Left lung (tissue), 4 donors: ENCODE measurements at regions not wholly inside any gene's neighbourhood (a gene's known extent, or its start where the extent isn't known, plus 50 kb on each side); places are given as distances from the start of the nearest gene placed in this dataset.

ENCODE experiments used
- ATAC-seq: fragments of 200-7000 bp; cut with Tn5 transposase; one replicate; pipeline ENCODE4 v1.9.1; 2020; ENCODE audit warnings: moderate library complexity
- DNase-seq, 4 donors: peaks; one replicate each; pipeline ENCODE4 v3.0.0-alpha.2; 2013 to 2020
- H3K27ac ChIP-seq, 2 donors: fragments of 200-600 bp; sonication (generic) in 1 of 2; one replicate each; pipeline versions ENCODE4 v1.5.0 to v1.8.0; 2020 to 2021
- H3K27me3 ChIP-seq, 2 donors: fragments of 200-600 bp; sonication (generic) in 1 of 2; one replicate each; pipeline versions ENCODE4 v1.5.0 to v1.8.0; 2020 to 2021
- H3K36me3 ChIP-seq, 2 donors: fragments of 200-600 bp; sonication (generic) in 1 of 2; one replicate each; pipeline versions ENCODE4 v1.5.0 to v1.8.0; 2020 to 2021
- H3K4me1 ChIP-seq, 2 donors: fragments of 200-600 bp; one replicate each; pipeline ENCODE4 v1.8.0; 2021
- H3K4me3 ChIP-seq, 2 donors: fragments of 200-600 bp; sonication (generic) in 1 of 2; one replicate each; pipeline versions ENCODE4 v1.5.0 to v1.8.0; 2020 to 2021; ENCODE audit warnings: mild to moderate bottlenecking in 1 of 2
- H3K9me3 ChIP-seq, 2 donors: fragments of 200-600 bp; sonication (generic) in 1 of 2; one replicate each; pipeline versions ENCODE4 v1.5.0 to v1.8.0; 2020 to 2021
- intact Hi-C, 2 donors: fragments of 100-400 bp; cut with DNase I; formaldehyde crosslinking; loops; one replicate each; pipeline versions ENCODE4 v1.11.2 to v1.14.2; 2022
- TF ChIP-seq, protein P1 (sequence below), 2 donors: fragments of 200-600 bp; sonication (generic) in 1 of 2; IDR thresholded peaks; one replicate each; pipeline versions ENCODE4 v1.5.0 to v1.8.0; 2021; ENCODE audit warnings: antibody characterized with exemption in 2 of 2
- donor health status: DM: no; HTN: yes; CAD: no.
- donor health status: DM: no; HTN: no; CAD: no.

- no peaks in the 10 kb centered on the region for H3K27me3 ChIP-seq
- no peak overlapping the region for H3K27ac ChIP-seq
- DNase-seq: no peak
- TF ChIP-seq, protein P1, sequence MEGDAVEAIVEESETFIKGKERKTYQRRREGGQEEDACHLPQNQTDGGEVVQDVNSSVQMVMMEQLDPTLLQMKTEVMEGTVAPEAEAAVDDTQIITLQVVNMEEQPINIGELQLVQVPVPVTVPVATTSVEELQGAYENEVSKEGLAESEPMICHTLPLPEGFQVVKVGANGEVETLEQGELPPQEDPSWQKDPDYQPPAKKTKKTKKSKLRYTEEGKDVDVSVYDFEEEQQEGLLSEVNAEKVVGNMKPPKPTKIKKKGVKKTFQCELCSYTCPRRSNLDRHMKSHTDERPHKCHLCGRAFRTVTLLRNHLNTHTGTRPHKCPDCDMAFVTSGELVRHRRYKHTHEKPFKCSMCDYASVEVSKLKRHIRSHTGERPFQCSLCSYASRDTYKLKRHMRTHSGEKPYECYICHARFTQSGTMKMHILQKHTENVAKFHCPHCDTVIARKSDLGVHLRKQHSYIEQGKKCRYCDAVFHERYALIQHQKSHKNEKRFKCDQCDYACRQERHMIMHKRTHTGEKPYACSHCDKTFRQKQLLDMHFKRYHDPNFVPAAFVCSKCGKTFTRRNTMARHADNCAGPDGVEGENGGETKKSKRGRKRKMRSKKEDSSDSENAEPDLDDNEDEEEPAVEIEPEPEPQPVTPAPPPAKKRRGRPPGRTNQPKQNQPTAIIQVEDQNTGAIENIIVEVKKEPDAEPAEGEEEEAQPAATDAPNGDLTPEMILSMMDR (IDR thresholded peaks at IDR 0.05): no peak
- H3K4me3 ChIP-seq: no peak overlapping the region
- no peaks in the 10 kb centered on the region for H3K4me1 ChIP-seq
- intact Hi-C loops: no loop called here
- no peak for ATAC-seq
- H3K9me3 ChIP-seq: peaks cover 0 to under 1% of the 10 kb centered on the region in 2 donors
- H3K36me3 ChIP-seq: no peaks in the 10 kb centered on the region
These were observed 224.4 kb upstream of the GALNTL6 start for GRCh38 chr4:171588764-171589163.

- intact Hi-C loops: no loop called here
These were observed 225.1 kb upstream of the GALNTL6 start for GRCh38 chr4:171588051-171588545.

GRCh38 chr4:171583790-171584189 lies 229.4 kb upstream of the GALNTL6 start:
- Histone ChIP-seq H3K27me3 (no peaks in the 10 kb centered on the region), H3K9me3 (peaks cover 0 to 10% of the 10 kb centered on the region in 2 donors), H3K4me3 (no peak overlapping the region), H3K27ac (no peak overlapping the region), H3K36me3 (no peaks in the 10 kb centered on the region), H3K4me1 (no peaks in the 10 kb centered on the region)
- TF ChIP-seq, protein P1 (IDR thresholded peaks at IDR 0.05): no peak
- ATAC-seq (no peak), DNase-seq (no peak)
- intact Hi-C loops: no loop called here

More at GRCh38 chr4:171588051-171588545, 225.1 kb upstream of the GALNTL6 start:
- TF ChIP-seq, protein P1 (IDR thresholded peaks at IDR 0.05): no peak
- Histone ChIP-seq H3K27me3 (no peaks in the 10 kb centered on the region), H3K27ac (no peak overlapping the region), H3K4me1 (no peaks in the 10 kb centered on the region), H3K9me3 (peaks cover 0 to 7% of the 10 kb centered on the region in 2 donors), H3K4me3 (no peak overlapping the region), H3K36me3 (no peaks in the 10 kb centered on the region)
- no peak for DNase-seq
- no peak for ATAC-seq

GRCh38 chr4:171582961-171583581 lies 230.1 kb upstream of the GALNTL6 start:
- intact Hi-C loops: no loop called here
- H3K9me3 ChIP-seq: peaks cover 0 to 10% of the 10 kb centered on the region in 2 donors
- no peak overlapping the region for H3K4me3 ChIP-seq
- no peaks in the 10 kb centered on the region for H3K36me3 ChIP-seq
- ATAC-seq: no peak
- H3K27ac ChIP-seq: no peak overlapping the region
- no peaks in the 10 kb centered on the region for H3K4me1 ChIP-seq
- H3K27me3 ChIP-seq: no peaks in the 10 kb centered on the region
- DNase-seq: no peak
- TF ChIP-seq, protein P1 (IDR thresholded peaks at IDR 0.05): no peak

GRCh38 chr4:171573181-171573580 lies 240.0 kb upstream of the GALNTL6 start:
- DNase-seq: no peak
- H3K4me3 ChIP-seq: no peak overlapping the region
- H3K4me1 ChIP-seq: no peaks in the 10 kb centered on the region
- intact Hi-C loops: no loop called here
- ATAC-seq: no peak
- H3K27me3 ChIP-seq: no peaks in the 10 kb centered on the region
- no peaks in the 10 kb centered on the region for H3K36me3 ChIP-seq
- H3K27ac ChIP-seq: no peak overlapping the region
- no peaks in the 10 kb centered on the region for H3K9me3 ChIP-seq
- TF ChIP-seq, protein P1 (IDR thresholded peaks at IDR 0.05): no peak
